Vagina (tissue), 2 donors: ENCODE measurements at regions not wholly inside any gene's neighbourhood (a gene's known extent, or its start where the extent isn't known, plus 50 kb on each side); places are given as distances from the start of the nearest gene placed in this dataset.

Experiments used
- CTCF ChIP-seq, 3 experiments: fragments of 450-650 bp in 2 of 3; fragments of 200-600 bp in 1 of 3; sonication (generic) in 1 of 3; IDR thresholded peaks; one replicate each; pipeline ENCODE4 v1.5.1; 2017 to 2019; ENCODE audit warnings: antibody characterized with exemption in 3 of 3, mild to moderate bottlenecking in 2 of 3, moderate library complexity in 2 of 3
- POLR2AphosphoS5 ChIP-seq, 2 donors: sonication (generic); formaldehyde crosslinking; IDR thresholded peaks; one replicate each; pipeline ENCODE4 v1.9.0; 2017; ENCODE audit warnings: antibody characterized with exemption in 2 of 2, mild to moderate bottlenecking in 2 of 2, low read depth in 1 of 2; ENCODE audit not compliant: insufficient read depth in 1 of 2

- TF ChIP-seq POLR2AphosphoS5 (IDR thresholded peaks at IDR 0.05; ENCODE audit: insufficient read depth in 1 of 2, low read depth in 1 of 2) (no peak), CTCF (IDR thresholded peaks at IDR 0.05) (no peak)
Measured at GRCh38 chr3:16119887-16120286, 54.6 kb upstream of the GALNT15 start.
